HG02938 (cell line): ENCODE measurements at regions not wholly inside any gene's neighbourhood (a gene's known extent, or its start where the extent isn't known, plus 50 kb on each side); places are given as distances from the start of the nearest gene placed in this dataset.

Experiments
- ATAC-seq: cut with Tn5 transposase; IDR thresholded peaks from one replicate; pipeline ENCODE4 v1.9.1; 2021; ENCODE audit warnings: mild to moderate bottlenecking, moderate library complexity; ENCODE audit not compliant: unreplicated experiment

DNA sequence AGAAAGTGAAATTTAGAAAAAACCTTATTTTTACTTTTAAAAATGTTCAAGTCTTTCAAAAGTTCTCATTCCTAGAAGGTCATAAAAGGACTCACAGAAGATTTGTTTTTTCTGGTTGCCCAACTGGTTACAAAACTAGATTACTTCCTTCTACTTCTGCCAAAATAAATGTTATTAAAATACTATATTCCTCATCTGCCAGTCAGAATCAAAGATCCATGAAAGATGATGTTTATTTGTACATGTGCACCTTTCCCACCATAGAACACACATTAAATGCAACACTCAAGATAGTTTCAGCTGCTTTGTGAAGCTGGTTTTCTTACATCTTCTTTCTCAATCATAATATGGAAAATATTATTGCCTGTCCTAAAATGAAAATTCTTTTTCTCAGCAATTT, 465.4 kb downstream of the ETV1 start:
- no peak for ATAC-seq

DNA sequence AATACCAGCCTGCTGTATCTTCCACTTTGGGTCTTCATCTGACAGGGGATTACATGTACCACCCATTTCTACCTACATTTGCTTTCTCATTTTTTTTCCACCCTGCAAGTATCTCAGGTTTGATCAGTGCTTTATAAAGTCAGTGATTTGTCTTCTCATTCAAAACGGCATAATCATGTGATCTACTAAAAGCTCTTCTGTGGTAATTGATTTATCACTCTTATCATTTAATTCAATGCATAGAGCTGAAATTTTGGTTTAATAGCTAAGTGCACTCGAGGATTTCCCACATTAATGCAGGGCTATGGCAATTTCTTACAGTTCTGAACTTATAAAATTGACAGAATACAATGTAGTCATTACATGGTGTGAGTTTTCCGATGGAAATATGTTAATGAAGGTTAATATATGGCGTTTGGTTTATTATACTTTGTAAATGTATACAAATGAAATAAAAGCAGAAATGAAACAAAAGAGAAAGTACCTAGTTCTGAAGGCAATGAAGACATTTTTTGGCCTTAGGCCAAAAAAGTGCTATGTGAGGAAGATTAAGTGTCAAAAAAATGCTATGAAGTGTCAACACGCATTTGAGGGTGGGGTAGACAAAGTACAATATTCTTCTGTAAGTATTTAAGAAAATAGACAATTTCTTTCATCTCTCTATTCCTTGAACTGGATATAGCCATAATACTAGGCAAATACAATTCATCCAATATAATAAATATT, 457.3 kb downstream of the ETV1 start:
- ATAC-seq = no peak

DNA sequence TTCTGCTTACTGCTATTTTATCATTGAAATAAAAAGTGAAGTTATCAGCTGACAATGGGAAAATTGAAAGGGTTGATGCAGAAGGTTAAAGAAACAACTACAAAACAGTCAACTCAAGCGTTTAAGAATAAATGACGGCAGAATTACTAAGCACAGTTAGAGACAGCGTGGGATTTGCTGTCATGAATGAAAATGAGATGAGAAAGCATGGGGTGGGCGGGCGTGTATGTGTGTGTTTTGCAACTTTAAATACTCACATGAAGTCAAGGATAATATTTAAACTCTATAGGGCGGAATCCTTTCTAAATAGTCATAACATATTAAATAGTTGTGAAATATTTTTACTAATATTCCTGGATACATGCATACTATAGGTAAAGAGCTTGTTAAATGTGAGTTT, 450.8 kb downstream of the ETV1 start:
- ATAC-seq = no peak

DNA sequence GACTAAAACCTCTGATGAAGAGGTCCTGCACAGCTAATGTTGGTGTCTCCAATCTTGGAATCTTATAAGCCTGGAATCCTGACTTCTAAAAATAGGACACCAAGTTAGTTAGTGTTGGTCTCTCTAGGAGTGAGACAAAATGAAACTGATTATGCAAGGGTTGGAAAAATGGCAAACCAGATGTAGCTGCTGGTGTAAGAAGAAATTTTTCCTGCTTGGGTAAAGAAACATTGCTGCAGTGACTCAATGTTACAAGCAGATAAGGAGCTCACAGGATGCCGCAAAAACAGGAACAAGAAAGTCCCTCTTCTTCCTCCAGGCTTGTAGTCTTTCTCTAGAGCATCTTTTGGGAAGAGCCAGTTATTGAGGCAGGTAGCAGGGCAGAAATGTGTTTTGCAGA, 449.0 kb downstream of the ETV1 start:
- no peak for ATAC-seq

DNA sequence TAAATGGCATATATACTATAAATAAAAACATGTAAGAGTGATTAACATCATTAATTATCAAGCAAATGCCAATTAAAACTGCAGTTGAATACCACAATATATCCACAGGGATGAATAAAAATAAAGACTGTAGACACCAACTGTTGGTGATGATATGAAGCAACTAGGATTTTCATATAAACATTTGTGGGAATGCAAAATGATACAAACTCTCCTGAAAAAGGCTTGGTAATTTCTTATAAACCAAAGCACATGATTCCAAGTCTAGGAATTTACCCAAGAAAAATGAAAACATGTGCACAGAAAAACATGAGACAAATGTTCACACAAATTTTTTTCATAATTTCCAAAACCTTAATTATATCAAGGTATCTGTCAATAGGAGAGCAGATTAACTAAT, 448.1 kb downstream of the ETV1 start:
- ATAC-seq = no peak

DNA sequence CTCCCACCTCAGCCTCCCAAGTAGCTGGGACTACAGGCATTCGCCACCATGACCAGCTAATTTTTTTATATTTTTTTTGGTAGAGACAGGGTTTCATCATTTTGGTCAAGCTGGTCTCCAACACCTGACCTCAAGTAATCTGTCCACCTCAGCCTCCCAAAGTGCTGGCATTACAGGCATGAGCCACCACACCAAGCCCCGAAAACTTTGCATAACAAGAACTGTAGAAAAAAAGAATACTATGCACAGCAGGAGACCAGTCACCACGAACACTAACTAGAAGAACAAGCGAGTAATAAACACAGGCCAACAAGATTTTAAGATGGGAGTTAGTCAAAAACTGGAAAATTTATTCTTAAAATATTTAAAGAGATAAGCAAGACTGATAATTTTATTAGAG, 447.0 kb downstream of the ETV1 start:
- no peak for ATAC-seq

DNA sequence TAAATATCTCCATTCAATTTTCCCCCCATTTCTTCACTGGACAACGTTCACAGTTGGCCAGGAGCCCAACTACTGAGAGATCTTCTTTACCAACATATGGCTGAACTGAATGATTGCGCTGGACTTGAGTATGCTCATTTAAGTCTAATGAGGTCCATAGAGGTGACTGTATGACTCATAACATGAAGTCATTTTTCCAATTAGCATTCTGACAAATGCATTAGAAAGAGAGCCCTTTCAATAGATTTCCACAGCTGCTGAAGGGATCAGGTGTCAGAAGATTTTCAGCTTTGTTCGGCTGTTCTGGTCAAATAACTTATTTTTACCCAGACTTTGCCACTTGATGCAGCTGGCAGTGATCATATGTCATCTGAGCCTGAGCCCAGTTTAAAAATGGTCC, 438.0 kb downstream of the ETV1 start:
- no peak for ATAC-seq

DNA sequence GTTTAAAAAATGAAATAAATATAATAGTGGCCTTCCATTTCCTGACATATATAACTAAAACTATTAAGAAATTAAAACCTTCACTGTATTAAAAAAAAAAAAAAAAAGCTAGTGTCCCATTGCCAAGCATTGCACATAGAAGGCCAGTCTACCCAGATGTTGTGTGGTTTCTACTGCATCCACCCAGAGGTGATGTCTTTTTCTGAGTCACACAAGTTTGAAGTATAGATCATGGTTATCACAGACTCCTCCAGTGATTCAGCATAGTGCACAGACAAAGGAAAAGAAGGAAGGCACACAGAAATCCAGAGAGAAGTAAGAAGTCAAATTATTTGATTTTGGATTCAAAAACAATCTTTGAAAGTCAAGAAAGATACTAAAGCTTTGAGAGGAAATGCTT, 429.0 kb downstream of the ETV1 start:
- no peak for ATAC-seq

DNA sequence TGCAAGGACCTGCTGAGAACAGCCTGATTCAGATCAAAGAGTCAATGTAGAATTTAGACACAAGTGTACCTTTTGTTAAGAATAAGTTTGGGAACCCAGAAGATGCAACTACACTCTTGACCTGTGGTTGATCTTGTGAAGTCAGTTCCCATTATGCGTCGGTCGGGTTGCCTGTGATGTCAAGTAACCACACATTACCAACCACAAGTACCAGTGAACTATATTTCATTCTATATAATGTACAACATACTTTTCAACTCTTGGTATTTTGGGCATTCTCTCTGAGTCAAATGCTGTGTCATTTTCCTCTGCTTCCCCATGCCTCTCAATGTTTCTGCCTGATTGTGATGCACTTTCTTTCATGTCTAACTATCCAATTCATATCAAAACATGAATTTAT, 426.2 kb downstream of the ETV1 start:
- ATAC-seq = no peak

DNA sequence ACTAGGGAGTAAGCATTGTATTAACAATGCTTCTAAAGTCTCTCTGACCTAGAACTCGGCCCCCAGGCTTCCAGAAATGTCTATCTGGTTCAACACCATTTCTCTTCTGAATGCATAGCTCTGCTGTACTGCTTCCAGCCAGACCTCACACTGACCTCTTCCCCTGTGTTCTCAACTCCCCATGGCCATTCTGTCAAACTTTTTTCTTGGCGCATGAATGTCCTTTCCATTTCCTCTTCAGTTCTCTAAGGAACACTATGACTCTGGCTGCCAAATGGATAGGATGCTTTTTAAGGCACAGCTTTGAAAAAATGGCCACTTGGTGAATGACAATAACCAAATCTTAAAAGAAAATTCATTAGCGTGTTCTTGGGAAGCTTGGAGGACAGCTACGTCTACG, 425.8 kb downstream of the ETV1 start:
- no peak for ATAC-seq

DNA sequence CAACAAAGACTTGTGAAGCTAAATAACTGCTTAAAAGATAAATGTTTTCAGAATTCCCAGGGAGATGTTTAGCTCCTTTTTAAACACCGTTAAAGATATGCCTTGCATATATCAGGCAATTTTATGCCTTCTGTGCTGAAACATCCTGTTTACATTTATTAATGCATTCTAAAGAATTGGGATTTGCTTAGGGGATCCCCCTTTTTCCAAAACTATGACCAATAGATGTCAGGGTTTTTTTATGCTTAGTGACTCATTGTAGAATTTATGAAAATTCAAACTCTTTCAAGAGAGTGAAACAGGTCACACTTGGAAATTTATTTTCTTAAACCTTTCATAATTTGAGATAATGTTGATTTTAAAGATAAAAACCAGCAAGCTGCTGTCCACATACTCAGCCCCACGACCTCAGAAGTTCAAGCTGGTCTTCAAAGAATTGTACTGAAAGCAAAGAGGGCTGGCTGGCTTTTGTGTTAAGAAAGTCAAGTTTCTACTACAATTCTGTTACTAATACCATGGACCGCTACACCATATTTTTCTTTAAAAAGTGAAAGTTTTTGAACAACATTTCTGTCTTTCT, 411.8 kb downstream of the ETV1 start:
- ATAC-seq = no peak

DNA sequence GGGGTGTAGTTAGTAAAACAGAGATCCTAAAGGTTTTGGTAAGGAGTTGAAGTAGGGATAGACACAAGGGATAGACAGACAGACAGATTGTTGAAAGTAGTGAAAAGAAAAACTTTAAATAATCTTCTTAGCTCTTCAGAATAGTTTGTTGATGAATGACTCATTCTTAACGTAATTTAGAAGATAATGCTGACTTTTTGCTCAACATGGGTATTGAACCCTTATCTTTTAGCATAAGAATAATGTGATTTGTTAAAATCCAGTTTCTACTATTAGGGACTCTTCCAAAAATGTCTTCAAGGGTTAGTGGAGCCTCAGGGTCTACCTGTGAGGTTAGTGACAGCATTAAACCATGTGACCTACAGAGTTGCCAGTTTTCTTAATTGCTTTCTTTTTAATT, 411.2 kb downstream of the ETV1 start:
- no peak for ATAC-seq

DNA sequence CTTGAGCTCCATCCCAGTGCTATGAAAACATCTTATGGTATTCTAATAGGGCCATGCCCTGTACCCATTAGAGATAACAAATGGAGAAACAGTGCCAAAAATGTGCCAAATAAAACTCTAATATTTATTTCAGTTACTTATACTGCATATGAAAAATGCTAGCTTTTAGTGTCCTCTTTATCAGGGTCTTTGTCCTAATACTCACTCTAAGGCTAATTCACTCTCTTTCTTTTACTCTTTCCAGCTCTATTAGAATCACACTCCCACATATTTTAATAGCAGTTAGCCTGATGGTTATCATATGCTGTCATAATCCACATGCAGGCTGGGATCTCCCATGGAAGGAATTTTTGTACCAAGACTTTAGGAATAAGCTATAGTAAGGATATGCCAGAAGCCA, 408.4 kb downstream of the ETV1 start:
- no peak for ATAC-seq

DNA sequence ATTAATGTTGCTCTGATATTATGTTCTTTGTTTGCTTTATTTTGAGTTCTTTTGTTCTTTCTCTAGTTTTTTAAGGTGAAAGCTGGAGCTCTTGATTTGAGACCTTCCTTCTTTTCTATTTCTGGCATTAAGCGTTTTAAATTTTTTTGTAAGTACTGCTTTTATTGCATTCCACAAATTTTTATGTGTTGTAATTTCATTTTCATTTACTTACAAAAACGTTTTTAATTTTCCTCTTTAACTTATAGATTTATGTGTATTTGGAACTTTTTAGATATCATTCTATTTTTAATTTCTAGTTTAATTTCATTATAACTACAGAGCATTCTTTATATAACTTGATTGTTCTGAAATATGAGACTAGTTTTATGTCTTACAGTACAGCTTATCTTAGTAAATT, 395.6 kb downstream of the ETV1 start:
- ATAC-seq = no peak

DNA sequence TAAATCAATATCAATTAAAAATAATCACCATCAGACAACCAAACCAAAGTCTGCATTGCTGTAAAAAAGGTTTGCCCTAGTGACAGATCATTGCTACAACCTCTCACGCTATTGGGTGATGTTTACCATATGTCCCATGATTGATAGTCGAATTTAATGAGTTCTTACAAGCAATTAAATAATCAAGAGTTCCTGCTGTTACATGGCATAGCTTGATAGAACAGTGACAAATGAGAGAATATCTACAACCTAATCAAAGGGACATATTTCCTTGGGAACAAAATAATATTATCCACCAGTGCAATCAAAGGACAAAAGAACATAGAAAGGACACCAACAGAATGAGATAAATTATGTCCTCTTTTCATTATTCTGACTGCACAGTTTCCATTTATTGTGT, 387.4 kb downstream of the ETV1 start:
- no peak for ATAC-seq

DNA sequence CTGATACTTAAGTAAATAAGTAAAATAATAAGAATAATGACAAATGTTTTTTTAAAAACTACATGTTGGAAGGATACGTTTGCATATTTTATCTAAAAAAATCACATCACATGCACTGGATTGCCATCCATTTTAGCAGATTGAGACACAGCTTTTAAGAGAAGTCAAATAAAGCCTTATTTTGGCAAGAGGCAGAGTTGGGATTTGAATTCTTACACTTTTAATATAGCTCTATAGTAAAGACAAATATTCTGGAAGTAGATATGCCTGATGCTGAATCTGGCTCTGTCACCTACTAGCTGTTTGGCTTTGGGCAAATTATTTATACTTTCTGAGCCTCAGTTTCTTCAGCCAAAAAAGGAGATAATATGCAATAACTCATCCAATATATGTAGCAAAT, 386.4 kb downstream of the ETV1 start:
- ATAC-seq = no peak

DNA sequence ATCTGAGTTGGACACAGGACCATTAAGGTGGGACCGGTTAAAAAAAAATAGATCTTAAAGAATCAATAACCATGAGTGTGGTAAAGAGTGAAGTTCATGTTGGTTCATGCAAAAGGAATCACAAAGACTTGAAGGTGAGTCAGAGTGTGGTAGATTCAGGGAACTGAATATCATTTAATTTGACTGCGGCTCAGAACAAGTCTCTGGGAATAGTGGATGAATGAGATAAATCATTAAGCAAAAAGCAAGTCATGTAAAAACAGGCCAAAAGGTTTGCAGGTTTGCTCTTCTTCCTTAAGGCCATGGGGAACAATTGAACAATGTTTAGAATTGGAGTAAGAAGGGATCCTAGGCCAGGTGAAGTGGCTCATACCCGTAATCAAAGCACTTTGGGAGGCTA, 385.8 kb downstream of the ETV1 start:
- no peak for ATAC-seq

DNA sequence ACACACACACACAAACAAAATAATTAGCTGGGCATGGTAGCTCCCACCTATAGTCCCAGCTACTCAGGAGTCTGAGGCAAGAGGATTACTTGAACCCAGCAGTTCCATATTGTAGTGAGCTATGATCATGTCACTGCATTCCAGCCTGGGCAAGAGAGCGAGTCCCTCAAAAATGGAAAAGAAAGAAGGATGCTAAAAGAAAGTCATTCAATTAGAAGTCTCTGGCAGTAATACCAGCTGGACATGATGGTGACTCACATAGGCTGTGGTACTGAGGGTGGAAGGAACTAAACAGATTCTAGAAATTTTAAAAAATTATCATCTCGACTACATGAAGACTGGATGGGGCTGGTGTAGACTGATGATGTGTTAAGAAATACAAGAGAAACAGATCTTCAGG, 385.3 kb downstream of the ETV1 start:
- no peak for ATAC-seq

DNA sequence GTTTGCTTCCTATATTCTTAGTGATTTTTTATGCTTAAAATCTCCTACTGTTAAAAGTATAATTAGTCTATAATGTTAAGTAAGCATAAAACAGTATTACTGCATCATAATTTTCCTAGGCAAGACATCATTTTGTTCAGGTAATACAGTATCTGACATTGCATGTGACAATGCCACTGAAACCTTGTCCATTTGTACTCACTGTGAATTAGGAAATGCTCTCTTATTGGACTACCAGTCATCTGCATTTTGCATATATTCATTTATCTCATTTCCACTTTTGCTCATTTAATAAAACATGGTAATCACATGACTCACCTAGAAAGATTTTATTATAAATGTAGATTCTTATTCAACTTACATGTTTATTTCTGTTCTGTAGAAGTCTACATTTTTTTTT, 379.1 kb downstream of the ETV1 start:
- no peak for ATAC-seq

DNA sequence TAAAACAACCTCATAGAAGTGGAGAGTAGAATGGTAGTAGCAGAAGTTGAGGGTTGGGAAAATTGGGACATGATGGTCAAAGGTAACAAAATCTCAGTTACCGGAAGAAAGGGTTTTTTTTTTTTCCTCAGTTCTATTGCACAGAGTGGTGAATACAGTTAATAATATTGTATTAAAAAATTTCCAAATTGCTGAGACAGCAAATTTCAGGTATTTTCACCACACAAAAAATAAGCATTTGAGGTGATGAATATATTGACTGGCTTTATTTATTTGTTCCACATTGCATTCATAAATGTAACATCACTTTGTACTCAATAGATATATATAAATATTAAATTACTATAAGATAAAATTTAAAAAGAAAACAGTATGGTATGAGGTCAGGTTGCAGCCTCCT, 373.8 kb downstream of the ETV1 start:
- ATAC-seq = no peak

DNA sequence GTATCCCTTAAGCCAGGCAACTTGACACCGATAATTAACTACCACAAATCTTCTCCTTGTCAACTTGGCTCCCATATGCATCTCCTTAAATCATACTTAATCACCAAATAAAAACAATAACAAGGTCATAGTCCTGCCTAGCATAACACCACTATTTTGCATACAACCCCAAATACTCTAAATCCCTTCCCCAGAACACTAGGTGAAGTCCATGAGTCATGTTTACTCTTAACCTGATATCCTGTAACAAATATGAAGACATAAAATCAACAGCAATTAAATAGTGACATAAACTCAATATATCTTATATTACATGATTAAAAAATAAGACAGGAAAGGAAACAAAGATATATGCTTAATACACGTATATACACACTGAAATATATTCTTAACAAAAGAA, 362.0 kb downstream of the ETV1 start:
- no peak for ATAC-seq

DNA sequence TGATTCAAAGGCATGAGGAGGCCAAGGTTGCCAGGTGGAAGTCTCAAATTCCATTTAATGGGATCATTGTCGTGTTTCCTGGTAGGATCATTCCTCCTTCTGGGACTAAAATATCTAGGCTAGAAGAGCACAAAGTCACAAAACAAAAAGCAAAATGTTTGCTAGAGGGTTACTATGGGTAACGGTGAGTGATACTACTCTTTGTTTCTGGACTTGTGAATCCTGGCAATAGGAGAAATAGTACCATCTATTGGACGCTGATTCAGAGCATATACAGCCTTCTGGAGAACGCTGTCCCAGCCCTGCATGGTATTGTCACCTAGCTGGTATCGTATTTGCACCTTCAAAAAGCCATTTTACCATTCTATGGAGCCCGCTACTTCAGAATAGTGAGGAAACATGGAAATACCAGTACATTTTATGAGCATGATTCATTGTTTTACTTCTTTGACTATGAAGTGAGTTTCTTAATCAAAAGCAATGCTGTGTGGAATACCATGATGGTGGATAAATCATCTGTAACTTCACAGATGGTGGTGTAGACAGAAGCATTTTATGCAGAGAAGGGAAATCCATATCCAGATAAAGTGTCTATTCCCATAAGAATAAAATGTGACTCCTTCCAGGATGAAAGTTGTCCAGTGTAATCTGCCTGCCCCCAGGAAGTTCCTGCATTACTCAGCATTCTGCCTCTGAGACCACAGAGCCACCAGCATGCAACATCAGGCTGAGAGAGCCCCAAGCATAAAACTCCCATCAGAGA, 361.0 kb downstream of the ETV1 start:
- no peak for ATAC-seq
